ENCODE measurements at regions not wholly inside any gene's neighbourhood (a gene's known extent, or its start where the extent isn't known, plus 50 kb on each side); places are given as distances from the start of the nearest gene placed in this dataset.
A peak's percentile ranks its signal among the peaks of the same experiment; 100 is the strongest.

GRCh38 chr12:111066744-111067437 lies 146.5 kb upstream of the MYL2 start:
- DNase-seq (ENCODE audit: low spot score): no peak
- no peaks in the 10 kb centered on the region for H3K36me3 Mint-ChIP-seq (ENCODE audit: low read depth)
- H3K9me3 Mint-ChIP-seq: no peaks in the 10 kb centered on the region
- H3K27me3 Mint-ChIP-seq (ENCODE audit: low read depth): peaks cover 6% of the 10 kb centered on the region
- peaks cover 4% of the 10 kb centered on the region for H3K4me1 Mint-ChIP-seq (ENCODE audit: low read depth)
- no peak overlapping the region for H3K4me3 Mint-ChIP-seq (ENCODE audit: low read depth)
- H3K27ac Mint-ChIP-seq: no peak overlapping the region
- intact Hi-C loops (cut with micrococcal nuclease): no loop called here

- intact Hi-C loops (cut with micrococcal nuclease): no loop called here
- Mint-ChIP-seq H3K4me1 (ENCODE audit: low read depth) (peaks cover 4% of the 10 kb centered on the region), H3K9me3 (no peaks in the 10 kb centered on the region), H3K4me3 (ENCODE audit: low read depth) (no peak overlapping the region), H3K36me3 (ENCODE audit: low read depth) (no peaks in the 10 kb centered on the region), H3K27ac (no peak overlapping the region), H3K27me3 (ENCODE audit: low read depth) (no peaks in the 10 kb centered on the region)
- DNase-seq (ENCODE audit: low spot score): no peak
Measured at GRCh38 chr12:111064982-111065381, 144.6 kb upstream of the MYL2 start.

GRCh38 chr12:111064154-111064553 lies 143.8 kb upstream of the MYL2 start:
- Mint-ChIP-seq H3K27ac (no peak overlapping the region), H3K27me3 (ENCODE audit: low read depth) (no peaks in the 10 kb centered on the region), H3K4me3 (ENCODE audit: low read depth) (no peak overlapping the region), H3K36me3 (ENCODE audit: low read depth) (no peaks in the 10 kb centered on the region), H3K9me3 (no peaks in the 10 kb centered on the region), H3K4me1 (ENCODE audit: low read depth) (peaks cover 4% of the 10 kb centered on the region)
- DNase-seq (ENCODE audit: low spot score): no peak
- intact Hi-C loops (cut with micrococcal nuclease): no loop called here

DNA sequence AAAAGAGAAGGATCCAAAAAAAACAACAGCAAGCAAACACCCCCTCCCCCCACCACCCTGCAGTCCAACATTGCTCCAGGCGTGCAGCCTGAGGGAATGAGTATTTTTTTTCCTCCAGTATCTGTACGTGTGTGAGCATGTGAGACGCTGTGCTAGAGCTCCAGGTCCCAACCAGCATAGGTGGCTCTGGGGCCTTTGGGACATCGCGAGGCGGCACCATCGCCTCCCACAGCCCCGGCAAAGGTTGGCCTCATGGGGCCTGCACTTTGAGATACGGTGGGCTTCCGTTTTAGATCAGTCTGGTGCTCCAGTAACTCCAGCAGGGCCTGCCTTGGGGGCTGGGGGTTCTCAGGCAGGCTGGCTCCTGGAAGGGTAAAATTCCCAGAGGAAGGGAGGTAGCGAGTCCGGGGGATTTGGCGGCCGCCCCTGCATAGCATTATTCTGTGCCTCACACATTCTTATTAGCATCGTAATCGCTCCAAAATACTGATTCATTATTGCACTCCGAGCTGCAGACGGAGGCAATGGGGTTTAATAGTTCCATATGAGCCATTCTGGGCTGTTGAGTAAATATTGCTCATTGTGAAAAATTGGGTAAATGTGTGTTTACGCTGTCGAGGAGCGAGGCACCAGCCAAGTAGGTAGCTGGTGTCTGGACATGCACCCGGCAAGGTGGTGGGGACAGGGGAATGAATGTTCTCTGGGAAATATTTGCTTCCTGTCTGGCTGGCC lies 143.1 kb upstream of the MYL2 start:
- intact Hi-C loops (cut with micrococcal nuclease): no loop called here
- Mint-ChIP-seq H3K27me3 (ENCODE audit: low read depth) (no peaks in the 10 kb centered on the region), H3K27ac (no peak overlapping the region), H3K9me3 (no peaks in the 10 kb centered on the region), H3K36me3 (ENCODE audit: low read depth) (no peaks in the 10 kb centered on the region), H3K4me1 (ENCODE audit: low read depth) (peaks cover 4% of the 10 kb centered on the region), H3K4me3 (ENCODE audit: low read depth) (no peak overlapping the region)
- DNase-seq (ENCODE audit: low spot score): no peak

GRCh38 chr12:111057701-111058425 lies 137.5 kb upstream of the MYL2 start:
- no peak overlapping the region for H3K4me3 Mint-ChIP-seq (ENCODE audit: low read depth)
- intact Hi-C loops (cut with micrococcal nuclease): no loop called here
- no peak for DNase-seq (ENCODE audit: low spot score)
- peaks cover 3% of the 10 kb centered on the region for H3K27me3 Mint-ChIP-seq (ENCODE audit: low read depth)
- H3K9me3 Mint-ChIP-seq: peaks cover 14% of the 10 kb centered on the region
- peaks cover 24% of the 10 kb centered on the region for H3K4me1 Mint-ChIP-seq (ENCODE audit: low read depth)
- H3K36me3 Mint-ChIP-seq (ENCODE audit: low read depth): peaks cover 10% of the 10 kb centered on the region
- peak overlapping the region; percentile 97 for H3K27ac Mint-ChIP-seq

- peaks cover 3% of the 10 kb centered on the region for H3K27me3 Mint-ChIP-seq (ENCODE audit: low read depth)
- peaks cover 10% of the 10 kb centered on the region for H3K36me3 Mint-ChIP-seq (ENCODE audit: low read depth)
- DNase-seq (ENCODE audit: low spot score): peak; percentile 64
- H3K4me3 Mint-ChIP-seq (ENCODE audit: low read depth): peak overlapping the region; percentile 17
- peaks cover 24% of the 10 kb centered on the region for H3K4me1 Mint-ChIP-seq (ENCODE audit: low read depth)
- H3K9me3 Mint-ChIP-seq: peaks cover 14% of the 10 kb centered on the region
- intact Hi-C loops (cut with micrococcal nuclease): no loop called here
- peak overlapping the region; percentile 97 for H3K27ac Mint-ChIP-seq
Measured at GRCh38 chr12:111056618-111057521, 136.5 kb upstream of the MYL2 start.

DNA sequence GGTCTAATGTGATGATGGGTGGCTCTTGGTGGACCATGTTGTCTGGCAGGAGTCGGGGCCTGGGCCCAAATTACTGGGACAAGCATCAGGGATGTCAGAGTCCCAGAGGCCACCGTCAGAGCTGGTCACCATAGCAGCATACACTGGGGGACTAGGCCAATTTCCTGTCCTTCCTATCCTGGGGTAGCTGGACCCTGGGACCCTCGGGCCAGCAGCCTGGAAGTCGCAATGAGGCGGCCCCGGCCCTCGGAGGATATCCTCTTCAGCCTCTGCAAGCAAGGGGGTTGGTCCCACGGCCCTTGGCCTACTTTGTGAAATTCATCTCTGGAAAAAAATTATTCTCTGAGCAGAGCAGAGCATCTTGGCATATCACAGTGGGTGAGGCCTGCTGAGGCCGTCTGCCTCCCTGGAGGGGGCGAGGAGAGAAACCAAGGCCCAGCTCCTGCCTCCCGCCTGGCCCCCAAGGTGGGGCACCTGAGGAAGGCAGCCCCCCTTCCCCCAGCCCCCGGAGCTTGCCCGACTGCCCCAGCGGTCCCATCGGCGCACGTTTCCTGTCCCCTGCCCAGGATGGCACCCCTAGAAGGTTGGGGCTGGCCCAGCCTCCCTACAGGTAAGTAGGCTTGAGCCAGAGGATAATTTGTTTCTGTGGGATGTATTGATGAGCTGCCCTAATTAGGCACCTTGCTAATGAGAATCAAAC lies 135.0 kb upstream of the MYL2 start:
- intact Hi-C loops (cut with micrococcal nuclease): no loop called here
- Mint-ChIP-seq H3K4me1 (ENCODE audit: low read depth) (peaks cover 24% of the 10 kb centered on the region), H3K27me3 (ENCODE audit: low read depth) (peaks cover 3% of the 10 kb centered on the region), H3K36me3 (ENCODE audit: low read depth) (peaks cover 10% of the 10 kb centered on the region), H3K9me3 (peaks cover 14% of the 10 kb centered on the region), H3K4me3 (ENCODE audit: low read depth) (no peak overlapping the region), H3K27ac (peak overlapping the region; percentile 97)
- DNase-seq (ENCODE audit: low spot score): no peak

DNA sequence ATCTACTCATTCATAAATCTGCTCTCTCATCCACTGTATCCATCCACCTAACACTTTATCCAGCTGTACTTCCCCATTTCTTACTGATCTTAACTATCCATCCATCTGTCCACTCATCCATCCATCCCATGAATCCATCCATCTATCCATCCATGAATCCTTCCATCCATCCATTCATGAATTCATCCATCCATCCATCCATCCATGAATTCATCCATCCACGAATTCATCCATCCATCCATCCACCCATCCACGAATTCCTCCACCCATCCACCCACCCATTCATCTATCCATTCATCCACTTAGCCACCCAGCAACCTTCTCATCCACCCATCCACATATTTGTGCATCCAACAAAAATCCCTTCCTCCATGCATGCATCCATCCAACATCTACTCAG lies 128.6 kb upstream of the MYL2 start:
- no peaks in the 10 kb centered on the region for H3K9me3 Mint-ChIP-seq
- no peak for DNase-seq (ENCODE audit: low spot score)
- no peaks in the 10 kb centered on the region for H3K36me3 Mint-ChIP-seq (ENCODE audit: low read depth)
- no peak overlapping the region for H3K4me3 Mint-ChIP-seq (ENCODE audit: low read depth)
- no peaks in the 10 kb centered on the region for H3K4me1 Mint-ChIP-seq (ENCODE audit: low read depth)
- H3K27me3 Mint-ChIP-seq (ENCODE audit: low read depth): peaks cover 16% of the 10 kb centered on the region
- H3K27ac Mint-ChIP-seq: no peak overlapping the region
- intact Hi-C loops (cut with micrococcal nuclease): no loop called here

GRCh38 chr12:111046896-111047295 lies 126.5 kb upstream of the MYL2 start:
- DNase-seq (ENCODE audit: low spot score): no peak
- no peaks in the 10 kb centered on the region for H3K4me1 Mint-ChIP-seq (ENCODE audit: low read depth)
- intact Hi-C loops (cut with micrococcal nuclease): no loop called here
- H3K27ac Mint-ChIP-seq: no peak overlapping the region
- no peak overlapping the region for H3K4me3 Mint-ChIP-seq (ENCODE audit: low read depth)
- no peaks in the 10 kb centered on the region for H3K36me3 Mint-ChIP-seq (ENCODE audit: low read depth)
- no peaks in the 10 kb centered on the region for H3K9me3 Mint-ChIP-seq
- peaks cover 13% of the 10 kb centered on the region for H3K27me3 Mint-ChIP-seq (ENCODE audit: low read depth)

- Mint-ChIP-seq H3K27me3 (ENCODE audit: low read depth) (peaks cover 13% of the 10 kb centered on the region), H3K4me1 (ENCODE audit: low read depth) (no peaks in the 10 kb centered on the region)
- intact Hi-C loops (cut with micrococcal nuclease): no loop called here
Measured at GRCh38 chr12:111045941-111046340, 125.6 kb upstream of the MYL2 start.

DNA sequence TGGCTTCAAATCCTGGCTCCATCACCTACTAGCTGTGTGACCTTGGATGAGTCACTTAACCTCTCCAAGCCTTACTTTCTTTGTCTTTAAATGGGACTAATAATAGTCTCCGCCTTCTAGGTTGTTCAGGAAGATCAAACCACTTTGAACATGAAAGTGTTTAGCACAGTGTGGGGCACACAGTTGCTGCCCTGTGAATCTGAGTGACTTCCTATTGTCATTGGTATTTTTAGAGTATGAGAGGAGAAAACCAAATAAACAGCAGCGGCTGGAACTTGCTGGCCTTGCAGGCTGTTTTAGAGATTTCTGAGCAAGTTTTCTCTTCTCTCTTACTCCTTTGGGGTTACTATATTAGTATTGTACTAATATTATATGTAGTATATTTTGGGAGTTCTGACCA lies 120.7 kb upstream of the MYL2 start:
- Mint-ChIP-seq H3K36me3 (ENCODE audit: low read depth) (no peaks in the 10 kb centered on the region), H3K27me3 (ENCODE audit: low read depth) (peaks cover 31% of the 10 kb centered on the region), H3K9me3 (no peaks in the 10 kb centered on the region), H3K27ac (no peak overlapping the region), H3K4me3 (ENCODE audit: low read depth) (no peak overlapping the region), H3K4me1 (ENCODE audit: low read depth) (no peaks in the 10 kb centered on the region)
- intact Hi-C loops (cut with micrococcal nuclease): no loop called here
- no peak for DNase-seq (ENCODE audit: low spot score)

More at GRCh38 chr12:111045941-111046340, 125.6 kb upstream of the MYL2 start:
- Mint-ChIP-seq H3K36me3 (ENCODE audit: low read depth) (no peaks in the 10 kb centered on the region), H3K9me3 (no peaks in the 10 kb centered on the region), H3K27ac (no peak overlapping the region), H3K4me3 (ENCODE audit: low read depth) (no peak overlapping the region)
- no peak for DNase-seq (ENCODE audit: low spot score)

DNA sequence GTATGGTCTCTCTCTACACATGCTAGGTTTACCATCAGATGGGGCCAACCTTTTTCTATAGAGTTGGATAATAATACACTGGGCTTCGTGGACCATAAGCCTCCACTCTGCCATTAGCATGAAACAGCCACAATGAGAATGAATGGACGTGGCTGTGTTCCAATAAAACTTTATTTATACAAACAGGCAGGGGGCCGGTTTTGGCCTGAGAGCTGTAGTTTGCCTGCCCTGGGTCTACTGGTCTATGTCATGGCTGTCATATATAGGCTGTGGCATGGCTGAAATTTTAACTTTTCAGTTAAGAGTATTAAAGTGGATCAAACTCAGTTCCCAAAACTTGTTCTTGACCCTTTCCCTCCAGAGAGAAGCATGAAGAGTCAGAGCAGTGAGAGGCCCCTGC lies 120.3 kb upstream of the MYL2 start:
- intact Hi-C loops (cut with micrococcal nuclease): no loop called here
- peaks cover 35% of the 10 kb centered on the region for H3K27me3 Mint-ChIP-seq (ENCODE audit: low read depth)
- H3K4me3 Mint-ChIP-seq (ENCODE audit: low read depth): no peak overlapping the region
- H3K4me1 Mint-ChIP-seq (ENCODE audit: low read depth): no peaks in the 10 kb centered on the region
- H3K9me3 Mint-ChIP-seq: no peaks in the 10 kb centered on the region
- DNase-seq (ENCODE audit: low spot score): no peak
- no peaks in the 10 kb centered on the region for H3K36me3 Mint-ChIP-seq (ENCODE audit: low read depth)
- no peak overlapping the region for H3K27ac Mint-ChIP-seq
